Neural progenitor cell (in vitro differentiated cells): ENCODE measurements at regions not wholly inside any gene's neighbourhood (a gene's known extent, or its start where the extent isn't known, plus 50 kb on each side); places are given as distances from the start of the nearest gene placed in this dataset.

Experiments
- EZH2 ChIP-seq: fragments of 200-600 bp; sonication (generic); IDR thresholded peaks from 2 replicates; pipeline ENCODE4 v1.6.1; 2017; ENCODE audit warnings: antibody characterized with exemption, mild to moderate bottlenecking, moderate library complexity
- TF ChIP-seq, protein P1 (sequence below): fragments of 200-600 bp; sonication (generic); IDR thresholded peaks from 2 replicates; pipeline ENCODE4 v1.5.1; 2017; ENCODE audit warnings: antibody characterized with exemption, mild to moderate bottlenecking

DNA sequence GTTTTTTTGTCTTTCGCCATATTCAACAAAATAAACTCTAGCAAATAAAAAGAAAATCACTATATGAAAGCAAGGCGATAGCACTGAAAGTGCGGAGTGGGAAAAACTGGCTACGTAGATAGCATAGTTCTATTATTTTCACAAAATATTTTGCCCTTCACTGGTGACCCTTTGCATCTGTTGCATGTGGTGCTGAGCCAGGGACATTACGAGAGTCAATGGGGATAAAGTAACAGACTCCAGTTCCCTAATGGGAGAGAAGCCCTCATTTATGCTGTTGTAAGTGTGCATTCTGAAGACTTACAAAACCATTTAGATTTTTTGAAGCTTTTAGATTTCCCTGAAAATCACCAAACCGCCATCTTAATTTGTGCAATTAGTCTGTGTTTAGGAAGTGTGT is 501.6 kb downstream of the PPARGC1A start:
- TF ChIP-seq, protein P1, sequence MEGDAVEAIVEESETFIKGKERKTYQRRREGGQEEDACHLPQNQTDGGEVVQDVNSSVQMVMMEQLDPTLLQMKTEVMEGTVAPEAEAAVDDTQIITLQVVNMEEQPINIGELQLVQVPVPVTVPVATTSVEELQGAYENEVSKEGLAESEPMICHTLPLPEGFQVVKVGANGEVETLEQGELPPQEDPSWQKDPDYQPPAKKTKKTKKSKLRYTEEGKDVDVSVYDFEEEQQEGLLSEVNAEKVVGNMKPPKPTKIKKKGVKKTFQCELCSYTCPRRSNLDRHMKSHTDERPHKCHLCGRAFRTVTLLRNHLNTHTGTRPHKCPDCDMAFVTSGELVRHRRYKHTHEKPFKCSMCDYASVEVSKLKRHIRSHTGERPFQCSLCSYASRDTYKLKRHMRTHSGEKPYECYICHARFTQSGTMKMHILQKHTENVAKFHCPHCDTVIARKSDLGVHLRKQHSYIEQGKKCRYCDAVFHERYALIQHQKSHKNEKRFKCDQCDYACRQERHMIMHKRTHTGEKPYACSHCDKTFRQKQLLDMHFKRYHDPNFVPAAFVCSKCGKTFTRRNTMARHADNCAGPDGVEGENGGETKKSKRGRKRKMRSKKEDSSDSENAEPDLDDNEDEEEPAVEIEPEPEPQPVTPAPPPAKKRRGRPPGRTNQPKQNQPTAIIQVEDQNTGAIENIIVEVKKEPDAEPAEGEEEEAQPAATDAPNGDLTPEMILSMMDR, result no peak
- no peak for TF ChIP-seq EZH2
